ENCODE measurements at regions not wholly inside any gene's neighbourhood (a gene's known extent, or its start where the extent isn't known, plus 50 kb on each side); places are given as distances from the start of the nearest gene placed in this dataset.

- no peak for DNase-seq
Measured at GRCh38 chr16:56140645-56141044, 50.6 kb upstream of the GNAO1 start.

- DNase-seq: no peak
Measured at GRCh38 chr16:56137269-56137668, 54.0 kb upstream of the GNAO1 start.

- no peak for DNase-seq
Measured at GRCh38 chr16:56136256-56136655, 55.0 kb upstream of the GNAO1 start.

GRCh38 chr16:56134790-56135189 lies 56.5 kb upstream of the GNAO1 start:
- no peak for DNase-seq

GRCh38 chr16:56125922-56126321 lies 65.4 kb upstream of the GNAO1 start:
- no peak for DNase-seq

GRCh38 chr16:56122251-56122650 lies 69.0 kb upstream of the GNAO1 start:
- DNase-seq: no peak

GRCh38 chr16:56121156-56121500 lies 70.2 kb upstream of the GNAO1 start:
- no peak for DNase-seq

GRCh38 chr16:56120447-56121155 lies 70.7 kb upstream of the GNAO1 start:
- DNase-seq: peak; percentile 62

GRCh38 chr16:56119133-56119532 lies 72.2 kb upstream of the GNAO1 start:
- DNase-seq: no peak

GRCh38 chr16:56116577-56116964 lies 74.7 kb upstream of the GNAO1 start:
- no peak for DNase-seq

GRCh38 chr16:56115817-56116576 lies 75.3 kb upstream of the GNAO1 start:
- no peak for DNase-seq

- DNase-seq: no peak
Measured at GRCh38 chr16:56113223-56113622, 78.1 kb upstream of the GNAO1 start.

GRCh38 chr16:56111100-56111499 lies 80.2 kb upstream of the GNAO1 start:
- DNase-seq: no peak

- no peak for DNase-seq
Measured at GRCh38 chr16:56109994-56110393, 81.3 kb upstream of the GNAO1 start.

- no peak for DNase-seq
Measured at GRCh38 chr16:56109205-56109604, 82.1 kb upstream of the GNAO1 start.

- DNase-seq: peak; percentile 9
Measured at GRCh38 chr16:56108724-56109123, 82.6 kb upstream of the GNAO1 start.

- peak; percentile 77 for DNase-seq
Measured at GRCh38 chr16:56108056-56108471, 83.2 kb upstream of the GNAO1 start.

GRCh38 chr16:56106527-56106926 lies 84.8 kb upstream of the GNAO1 start:
- no peak for DNase-seq

GRCh38 chr16:56102906-56103305 lies 88.4 kb upstream of the GNAO1 start:
- DNase-seq: no peak

- peak; percentile 66 for DNase-seq
Measured at GRCh38 chr16:56102183-56102686, 89.1 kb upstream of the GNAO1 start.

- DNase-seq: peak; percentile 46
Measured at GRCh38 chr16:56101480-56101879, 89.8 kb upstream of the GNAO1 start.

- DNase-seq: no peak
Measured at GRCh38 chr16:56097306-56097705, 94.0 kb upstream of the GNAO1 start.

GRCh38 chr16:56094231-56094630 lies 97.1 kb upstream of the GNAO1 start:
- no peak for DNase-seq

- DNase-seq: no peak
Measured at GRCh38 chr16:56093055-56093454, 98.2 kb upstream of the GNAO1 start.

- no peak for DNase-seq
Measured at GRCh38 chr16:56090076-56090475, 101.2 kb upstream of the GNAO1 start.

All from DMS79 treated with DMSO at 0.1 percent for 48 hours (cell line).